K562 (cell line): ENCODE measurements at regions not wholly inside any gene's neighbourhood (a gene's known extent, or its start where the extent isn't known, plus 50 kb on each side); places are given as distances from the start of the nearest gene placed in this dataset.

ENCODE experiments used
- CBX1 ChIP-seq: sonication (generic); IDR thresholded peaks from 2 replicates; pipeline ENCODE4 v1.6.1; 2016; ENCODE audit warnings: antibody characterized with exemption, low read depth, mild to moderate bottlenecking
- CCAR2 ChIP-seq: fragments of 200-400 bp; formaldehyde crosslinking; IDR thresholded peaks from 2 replicates; pipeline ENCODE4 v1.6.1; 2017; ENCODE audit warnings: mild to moderate bottlenecking, low read depth, low read length
- EP300 ChIP-seq: IDR thresholded peaks from 2 replicates; pipeline ENCODE4 v1.6.1; 2012; ENCODE audit warnings: low read length, improper control_type of control experiment
- LARP7 ChIP-seq: fragments of 450-650 bp; IDR thresholded peaks from 2 replicates; pipeline ENCODE4 v1.6.1; 2016
- POLR2AphosphoS2 ChIP-seq: IDR thresholded peaks from 2 replicates; pipeline ENCODE4 v1.6.1; 2012; ENCODE audit warnings: low read length, improper control_type of control experiment
- SMAD3 ChIP-seq: fragments of 450-650 bp; formaldehyde crosslinking; conservative IDR thresholded peaks from 2 replicates; pipeline ENCODE4 v1.4.0; 2020; ENCODE audit warnings: mild to moderate bottlenecking
- TAF1 ChIP-seq: IDR thresholded peaks from 2 replicates; pipeline ENCODE4 v1.6.1; 2011; ENCODE audit warnings: mild to moderate bottlenecking, low read length, moderate library complexity; ENCODE audit not compliant: insufficient read depth, control insufficient read depth, severe bottlenecking; ENCODE audit errors: extremely low read depth
- ZFP1 ChIP-seq: fragments of 450-650 bp; formaldehyde crosslinking; IDR thresholded peaks from 2 replicates; pipeline ENCODE4 v1.4.0; 2020; ENCODE audit warnings: mild to moderate bottlenecking, mixed read lengths
- ZNF232 ChIP-seq: sonication (generic); formaldehyde crosslinking; IDR thresholded peaks from 2 replicates; pipeline ENCODE4 v1.8.0; 2022; ENCODE audit warnings: mild to moderate bottlenecking, missing genetic modification reagents
- ZNF384 ChIP-seq: IDR thresholded peaks from 2 replicates; pipeline ENCODE4 v1.6.1; 2012; ENCODE audit warnings: low read depth, low read length, improper control_type of control experiment
- TF ChIP-seq, protein P1 (sequence below), 3 experiments: IDR thresholded peaks in 2 of 3; conservative IDR thresholded peaks in 1 of 3; 2 replicates each; pipeline ENCODE4 v1.5.1; 2011 to 2012; ENCODE audit warnings: low read length in 3 of 3, mild to moderate bottlenecking in 3 of 3, control low read depth in 2 of 3, improper control_type of control experiment in 1 of 3, inconsistent platforms in 1 of 3, low read depth in 1 of 3, mixed read lengths in 1 of 3, moderate library complexity in 1 of 3; ENCODE audit not compliant: insufficient read depth in 2 of 3
- TF ChIP-seq, protein P2 (sequence below): sonication (generic); formaldehyde crosslinking; IDR thresholded peaks from 2 replicates; pipeline ENCODE4 v1.5.0; 2020; ENCODE audit warnings: missing genetic modification reagents

DNA sequence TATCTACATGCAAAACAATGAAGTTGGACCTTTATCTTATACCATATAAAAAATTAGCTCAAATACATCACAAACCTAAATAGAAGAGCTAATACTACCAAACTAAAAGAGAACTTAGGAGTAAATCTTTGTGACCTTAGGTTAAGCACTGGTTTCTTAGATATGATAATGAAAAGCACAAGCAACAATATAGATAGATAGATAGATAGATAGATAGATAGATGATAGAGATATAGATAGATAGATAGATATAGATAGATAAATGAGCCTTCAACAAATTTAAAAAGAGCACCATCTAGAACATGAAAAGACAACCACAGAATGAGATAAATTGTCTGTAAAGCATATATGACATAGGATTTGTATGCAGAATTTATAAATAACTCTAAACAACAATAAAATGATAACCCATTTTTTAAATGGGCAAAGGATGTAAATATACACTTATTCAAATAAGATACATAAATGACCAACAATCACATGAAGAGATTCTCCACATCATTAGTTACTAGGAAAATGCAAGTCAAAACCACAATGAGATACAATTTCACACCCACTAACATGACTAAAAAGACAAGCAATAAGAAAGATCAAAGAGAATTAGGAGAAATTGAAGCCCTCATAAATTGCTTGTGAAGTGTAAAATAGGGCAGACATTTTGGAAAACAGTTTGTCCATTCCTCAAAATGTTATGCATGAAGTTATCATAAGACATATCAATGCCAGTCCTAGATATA is 293.7 kb downstream of the BTG1 start:
- TF ChIP-seq ZNF232 (CRISPR knock-in tag) (no peak), EP300 (no peak), POLR2AphosphoS2 (no peak), CCAR2 (no peak), SMAD3 (CRISPR knock-in tag) (no peak), CBX1 (no peak), TAF1 (no peak), LARP7 (no peak), ZNF384 (no peak), ZFP1 (CRISPR knock-in tag) (no peak)
- TF ChIP-seq, protein P1, sequence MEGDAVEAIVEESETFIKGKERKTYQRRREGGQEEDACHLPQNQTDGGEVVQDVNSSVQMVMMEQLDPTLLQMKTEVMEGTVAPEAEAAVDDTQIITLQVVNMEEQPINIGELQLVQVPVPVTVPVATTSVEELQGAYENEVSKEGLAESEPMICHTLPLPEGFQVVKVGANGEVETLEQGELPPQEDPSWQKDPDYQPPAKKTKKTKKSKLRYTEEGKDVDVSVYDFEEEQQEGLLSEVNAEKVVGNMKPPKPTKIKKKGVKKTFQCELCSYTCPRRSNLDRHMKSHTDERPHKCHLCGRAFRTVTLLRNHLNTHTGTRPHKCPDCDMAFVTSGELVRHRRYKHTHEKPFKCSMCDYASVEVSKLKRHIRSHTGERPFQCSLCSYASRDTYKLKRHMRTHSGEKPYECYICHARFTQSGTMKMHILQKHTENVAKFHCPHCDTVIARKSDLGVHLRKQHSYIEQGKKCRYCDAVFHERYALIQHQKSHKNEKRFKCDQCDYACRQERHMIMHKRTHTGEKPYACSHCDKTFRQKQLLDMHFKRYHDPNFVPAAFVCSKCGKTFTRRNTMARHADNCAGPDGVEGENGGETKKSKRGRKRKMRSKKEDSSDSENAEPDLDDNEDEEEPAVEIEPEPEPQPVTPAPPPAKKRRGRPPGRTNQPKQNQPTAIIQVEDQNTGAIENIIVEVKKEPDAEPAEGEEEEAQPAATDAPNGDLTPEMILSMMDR (IDR thresholded peaks at IDR 0.05 in 2 of 3, conservative IDR thresholded peaks at IDR 0.05 in 1 of 3; ENCODE audit: insufficient read depth in 2 of 3, low read depth in 1 of 3, low read length in 3 of 3): no peak
- TF ChIP-seq, protein P2, sequence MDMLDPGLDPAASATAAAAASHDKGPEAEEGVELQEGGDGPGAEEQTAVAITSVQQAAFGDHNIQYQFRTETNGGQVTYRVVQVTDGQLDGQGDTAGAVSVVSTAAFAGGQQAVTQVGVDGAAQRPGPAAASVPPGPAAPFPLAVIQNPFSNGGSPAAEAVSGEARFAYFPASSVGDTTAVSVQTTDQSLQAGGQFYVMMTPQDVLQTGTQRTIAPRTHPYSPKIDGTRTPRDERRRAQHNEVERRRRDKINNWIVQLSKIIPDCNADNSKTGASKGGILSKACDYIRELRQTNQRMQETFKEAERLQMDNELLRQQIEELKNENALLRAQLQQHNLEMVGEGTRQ (CRISPR knock-in tag): no peak
